Lower leg skin (tissue), 4 donors: ENCODE measurements at regions not wholly inside any gene's neighbourhood (a gene's known extent, or its start where the extent isn't known, plus 50 kb on each side); places are given as distances from the start of the nearest gene placed in this dataset.
"Not testable (repeated sequence)": the region's sequence is repeated elsewhere in the genome, so short reads cannot be mapped to it uniquely, and the experiment has no call there.

Experiments used
- DNase-seq, 2 donors: peaks; one replicate each; pipeline ENCODE4 v3.0.0-alpha.2; 2019; ENCODE audit warnings: low spot score in 2 of 2
- H3K4me3 ChIP-seq: fragments of 200-600 bp; sonication (generic); 2 replicates; pipeline ENCODE4 v1.5.1; 2017; ENCODE audit warnings: mild to moderate bottlenecking, low read depth; ENCODE audit not compliant: poor library complexity, severe bottlenecking
- POLR2A ChIP-seq, 2 donors: fragments of 450-650 bp; IDR thresholded peaks; one replicate each; pipeline ENCODE4 v1.6.1; 2016 to 2017; ENCODE audit warnings: antibody characterized with exemption in 2 of 2, mild to moderate bottlenecking in 1 of 2, moderate library complexity in 1 of 2
- WGBS, 2 donors: methylation state at CpG; one replicate each; pipeline ENCODE4 v1.1.5; 2018; 5-methylcytosine and 5-hydroxymethylcytosine counted together
- intact Hi-C: fragments of 100-400 bp; cut with DNase I; formaldehyde crosslinking; loops from one replicate; pipeline ENCODE4 v1.15.0; 2023; ENCODE audit warnings: low total_unique reads
- TF ChIP-seq, protein P1 (sequence below), 3 donors: fragments of 450-650 bp; IDR thresholded peaks; one replicate each; pipeline ENCODE4 v1.5.1; 2016; ENCODE audit warnings: antibody characterized with exemption in 3 of 3, mild to moderate bottlenecking in 3 of 3, moderate library complexity in 2 of 3

- 76 to 79% methylated on average over 2 of the region's 2 CpGs for WGBS, 2 donors
- TF ChIP-seq POLR2A (IDR thresholded peaks at IDR 0.05), result no peak
- TF ChIP-seq, protein P1, sequence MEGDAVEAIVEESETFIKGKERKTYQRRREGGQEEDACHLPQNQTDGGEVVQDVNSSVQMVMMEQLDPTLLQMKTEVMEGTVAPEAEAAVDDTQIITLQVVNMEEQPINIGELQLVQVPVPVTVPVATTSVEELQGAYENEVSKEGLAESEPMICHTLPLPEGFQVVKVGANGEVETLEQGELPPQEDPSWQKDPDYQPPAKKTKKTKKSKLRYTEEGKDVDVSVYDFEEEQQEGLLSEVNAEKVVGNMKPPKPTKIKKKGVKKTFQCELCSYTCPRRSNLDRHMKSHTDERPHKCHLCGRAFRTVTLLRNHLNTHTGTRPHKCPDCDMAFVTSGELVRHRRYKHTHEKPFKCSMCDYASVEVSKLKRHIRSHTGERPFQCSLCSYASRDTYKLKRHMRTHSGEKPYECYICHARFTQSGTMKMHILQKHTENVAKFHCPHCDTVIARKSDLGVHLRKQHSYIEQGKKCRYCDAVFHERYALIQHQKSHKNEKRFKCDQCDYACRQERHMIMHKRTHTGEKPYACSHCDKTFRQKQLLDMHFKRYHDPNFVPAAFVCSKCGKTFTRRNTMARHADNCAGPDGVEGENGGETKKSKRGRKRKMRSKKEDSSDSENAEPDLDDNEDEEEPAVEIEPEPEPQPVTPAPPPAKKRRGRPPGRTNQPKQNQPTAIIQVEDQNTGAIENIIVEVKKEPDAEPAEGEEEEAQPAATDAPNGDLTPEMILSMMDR (IDR thresholded peaks at IDR 0.05), result no peak
- no peak for DNase-seq
- intact Hi-C loops, result no loop called here
- H3K4me3 ChIP-seq, result no peak overlapping the region
These were observed 746.9 kb downstream of the SLC4A3 start for GRCh38 chr2:220374282-220374681.

GRCh38 chr2:220377482-220378155 is 750.2 kb downstream of the SLC4A3 start:
- intact Hi-C loops, result no loop called here
- no peak for DNase-seq
- TF ChIP-seq, protein P1 (IDR thresholded peaks at IDR 0.05), result no peak
- TF ChIP-seq POLR2A (IDR thresholded peaks at IDR 0.05), result no peak
- WGBS, 2 donors, result 60 to 68% methylated on average over 2 of the region's 2 CpGs
- no peak overlapping the region for H3K4me3 ChIP-seq

DNA sequence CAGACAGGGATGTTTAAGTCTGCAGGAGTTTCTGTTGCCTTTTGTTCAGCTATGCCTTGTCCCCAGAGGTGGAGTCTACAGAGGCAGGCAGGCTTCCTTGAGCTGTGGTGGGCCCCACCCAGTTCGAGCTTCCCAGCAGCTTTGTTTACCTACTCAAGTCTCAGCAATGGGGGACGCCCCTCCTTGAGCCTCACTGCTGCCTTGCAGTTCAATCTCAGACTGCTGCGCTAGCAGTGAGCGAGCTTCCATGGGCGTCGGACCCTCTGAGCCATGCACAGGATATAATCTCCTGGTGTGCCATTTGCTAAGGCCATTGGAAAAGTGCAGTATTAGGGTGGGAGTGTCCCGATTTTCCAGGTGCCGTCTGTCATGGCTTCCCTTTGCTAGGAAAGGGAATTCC is 760.3 kb downstream of the SLC4A3 start:
- DNase-seq, intact Hi-C loops, H3K4me3 ChIP-seq: not testable (repeated sequence)
- WGBS, 2 donors, result 92 to 96% methylated on average over 7 to 8 of the region's 8 CpGs

DNA sequence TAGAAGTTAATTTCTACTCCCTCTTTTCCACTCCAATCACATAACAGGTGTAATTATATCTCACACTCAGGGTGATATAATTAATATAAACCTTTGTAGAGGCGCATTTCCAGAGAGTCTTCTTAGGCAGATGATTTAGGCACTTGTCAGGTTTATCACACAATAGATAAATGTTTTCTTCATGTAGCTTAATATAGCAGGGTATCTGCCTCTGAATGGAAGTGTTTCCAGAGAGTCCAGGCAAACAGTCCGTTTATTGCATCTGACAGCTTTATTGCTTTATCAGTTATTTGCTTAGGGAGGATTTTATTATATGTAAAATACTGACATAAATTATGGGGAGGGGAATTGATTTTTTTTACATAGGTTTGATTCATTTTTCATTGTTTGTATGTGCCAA is 766.3 kb downstream of the SLC4A3 start:
- intact Hi-C loops, result no loop called here
- 85 to 87% methylated on average over 2 of the region's 2 CpGs for WGBS, 2 donors
- TF ChIP-seq, protein P1 (IDR thresholded peaks at IDR 0.05), result no peak
- TF ChIP-seq POLR2A (IDR thresholded peaks at IDR 0.05), result no peak
- H3K4me3 ChIP-seq, result no peak overlapping the region
- no peak for DNase-seq

DNA sequence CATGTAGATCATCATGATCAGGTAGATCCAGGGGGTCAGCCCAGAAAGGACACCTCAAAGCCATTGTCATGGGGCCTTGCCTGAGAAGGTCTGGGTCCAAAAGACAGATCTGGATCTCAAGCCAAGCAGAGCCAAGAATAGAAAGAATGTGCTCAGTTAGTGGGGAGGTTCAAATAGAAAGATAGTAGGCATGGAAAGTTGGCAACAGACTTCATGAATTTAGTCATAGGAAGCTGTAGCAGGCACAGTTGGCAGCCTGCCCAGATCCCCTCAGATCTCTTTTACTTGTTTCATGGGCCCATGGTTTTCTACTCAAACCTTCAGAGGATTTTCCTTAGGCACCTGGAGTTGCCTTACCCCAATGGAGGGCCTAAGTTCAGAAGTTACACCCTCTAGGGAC is 767.0 kb downstream of the SLC4A3 start:
- no peak overlapping the region for H3K4me3 ChIP-seq
- no peak for DNase-seq
- TF ChIP-seq, protein P1 (IDR thresholded peaks at IDR 0.05), result no peak
- TF ChIP-seq POLR2A (IDR thresholded peaks at IDR 0.05), result no peak
- intact Hi-C loops, result no loop called here

- no peak overlapping the region for H3K4me3 ChIP-seq
- intact Hi-C loops, result no loop called here
- 69 to 76% methylated on average over 4 of the region's 4 CpGs for WGBS, 2 donors
- TF ChIP-seq POLR2A (IDR thresholded peaks at IDR 0.05), result no peak
- TF ChIP-seq, protein P1 (IDR thresholded peaks at IDR 0.05), result no peak
- DNase-seq, result no peak
These were observed 768.9 kb downstream of the SLC4A3 start for GRCh38 chr2:220396287-220396686.
